OCI-LY7 (cell line): ENCODE measurements at regions not wholly inside any gene's neighbourhood (a gene's known extent, or its start where the extent isn't known, plus 50 kb on each side); places are given as distances from the start of the nearest gene placed in this dataset.

ENCODE experiments used
- CTCF ChIP-seq: fragments of 200-600 bp; sonication (generic); conservative IDR thresholded peaks from 2 replicates; pipeline ENCODE4 v1.5.1; 2014; ENCODE audit warnings: mild to moderate bottlenecking, antibody characterized with exemption, low read length, moderate library complexity, mixed read lengths
- EZH2phosphoT487 ChIP-seq: fragments of 200-600 bp; sonication (generic); IDR thresholded peaks from 2 replicates; pipeline ENCODE4 v1.6.1; 2018; ENCODE audit warnings: low read depth, borderline replicate concordance, mild to moderate bottlenecking, mixed run types, antibody characterized with exemption, low read length, moderate library complexity, mixed read lengths

GRCh38 chr11:69417699-69418085, 63.8 kb upstream of the LINC01488 start:
- TF ChIP-seq CTCF (no peak), EZH2phosphoT487 (no peak)
